Activated B cell treated with CpG ODN at 0.5 μM for 24 hours (primary cell): ENCODE measurements at regions not wholly inside any gene's neighbourhood (a gene's known extent, or its start where the extent isn't known, plus 50 kb on each side); places are given as distances from the start of the nearest gene placed in this dataset.
"Not testable (repeated sequence)": the region's sequence is repeated elsewhere in the genome, so short reads cannot be mapped to it uniquely, and the experiment has no call there.

ENCODE experiments used
- ATAC-seq: fragments of 200-7000 bp; cut with Tn5 transposase; one replicate; pipeline ENCODE4 v1.10.0; 2021; ENCODE audit warnings: low read depth, mild to moderate bottlenecking, moderate library complexity
- CTCF ChIA-PET: fragments of 350-600 bp; sonication (Branson Sonifier 250); formaldehyde crosslinking; loops from one replicate; lab custom pipeline; 2021; ENCODE audit warnings: antibody characterized with exemption; lab: Charles Lee
- POLR2A ChIA-PET: fragments of 350-600 bp; sonication (Branson Sonifier 250); formaldehyde crosslinking; loops from one replicate; lab custom pipeline; 2021; ENCODE audit warnings: antibody characterized with exemption; lab: Charles Lee
- DNase-seq: peaks from one replicate; pipeline ENCODE4 v3.0.0; 2022
- H3K27ac Mint-ChIP-seq: one replicate; pipeline ENCODE4 v1.8.0; 2020; ENCODE audit warnings: mixed read lengths
- H3K27me3 Mint-ChIP-seq: one replicate; pipeline ENCODE4 v1.8.0; 2021; ENCODE audit warnings: mixed read lengths
- H3K36me3 Mint-ChIP-seq: one replicate; pipeline ENCODE4 v1.8.0; 2021; ENCODE audit warnings: low read depth, mixed read lengths
- H3K4me1 Mint-ChIP-seq: one replicate; pipeline ENCODE4 v1.8.0; 2021; ENCODE audit warnings: mixed read lengths
- H3K4me3 Mint-ChIP-seq: one replicate; pipeline ENCODE4 v1.8.0; 2020; ENCODE audit warnings: mild to moderate bottlenecking, mixed read lengths
- H3K9me3 Mint-ChIP-seq: one replicate; pipeline ENCODE4 v1.8.0; 2020; ENCODE audit warnings: mixed read lengths
- intact Hi-C: fragments of 100-400 bp; cut with micrococcal nuclease; formaldehyde crosslinking; loops from one replicate; pipeline ENCODE4 v1.15.1; 2024
- TF ChIP-seq, protein P1 (sequence below): fragments of 200-600 bp; IDR thresholded peaks from one replicate; pipeline ENCODE4 v1.8.0; 2022; ENCODE audit warnings: antibody characterized with exemption, mild to moderate bottlenecking

DNA sequence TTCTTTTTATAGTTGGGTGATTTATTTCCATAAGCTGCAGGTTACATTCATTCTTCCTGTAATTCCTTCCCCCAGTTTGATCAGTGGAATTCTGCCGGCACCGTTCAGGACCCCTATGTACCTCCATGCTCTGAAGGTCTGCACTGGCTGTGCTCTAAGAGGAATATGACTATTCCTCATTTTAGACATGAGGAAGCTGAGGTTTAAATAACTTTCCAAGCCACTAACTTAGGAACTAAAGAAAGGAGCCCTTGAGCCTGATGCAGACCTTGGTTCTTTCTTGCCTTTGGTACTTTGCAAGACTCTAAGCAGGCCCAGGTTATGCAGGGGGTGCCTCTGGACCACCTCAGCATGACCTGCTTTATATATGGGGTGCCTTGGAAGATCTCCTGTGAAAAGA is 318.5 kb downstream of the QKI start:
- POLR2A ChIA-PET = interaction anchor here (0.6 kb wide), 1 partner anchor 12 kb away, joined by 7 read pairs; no protein-coding TSS in a partner anchor
- peaks cover 24% of the 10 kb centered on the region for H3K4me1 Mint-ChIP-seq
- TF ChIP-seq, protein P1, sequence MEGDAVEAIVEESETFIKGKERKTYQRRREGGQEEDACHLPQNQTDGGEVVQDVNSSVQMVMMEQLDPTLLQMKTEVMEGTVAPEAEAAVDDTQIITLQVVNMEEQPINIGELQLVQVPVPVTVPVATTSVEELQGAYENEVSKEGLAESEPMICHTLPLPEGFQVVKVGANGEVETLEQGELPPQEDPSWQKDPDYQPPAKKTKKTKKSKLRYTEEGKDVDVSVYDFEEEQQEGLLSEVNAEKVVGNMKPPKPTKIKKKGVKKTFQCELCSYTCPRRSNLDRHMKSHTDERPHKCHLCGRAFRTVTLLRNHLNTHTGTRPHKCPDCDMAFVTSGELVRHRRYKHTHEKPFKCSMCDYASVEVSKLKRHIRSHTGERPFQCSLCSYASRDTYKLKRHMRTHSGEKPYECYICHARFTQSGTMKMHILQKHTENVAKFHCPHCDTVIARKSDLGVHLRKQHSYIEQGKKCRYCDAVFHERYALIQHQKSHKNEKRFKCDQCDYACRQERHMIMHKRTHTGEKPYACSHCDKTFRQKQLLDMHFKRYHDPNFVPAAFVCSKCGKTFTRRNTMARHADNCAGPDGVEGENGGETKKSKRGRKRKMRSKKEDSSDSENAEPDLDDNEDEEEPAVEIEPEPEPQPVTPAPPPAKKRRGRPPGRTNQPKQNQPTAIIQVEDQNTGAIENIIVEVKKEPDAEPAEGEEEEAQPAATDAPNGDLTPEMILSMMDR = no peak
- H3K9me3 Mint-ChIP-seq = no peaks in the 10 kb centered on the region
- CTCF ChIA-PET = no interaction called here
- H3K4me3 Mint-ChIP-seq = no peak overlapping the region
- no peaks in the 10 kb centered on the region for H3K27me3 Mint-ChIP-seq
- intact Hi-C loops = no loop called here
- no peak overlapping the region for H3K27ac Mint-ChIP-seq
- no peak for ATAC-seq
- no peaks in the 10 kb centered on the region for H3K36me3 Mint-ChIP-seq
- no peak for DNase-seq

DNA sequence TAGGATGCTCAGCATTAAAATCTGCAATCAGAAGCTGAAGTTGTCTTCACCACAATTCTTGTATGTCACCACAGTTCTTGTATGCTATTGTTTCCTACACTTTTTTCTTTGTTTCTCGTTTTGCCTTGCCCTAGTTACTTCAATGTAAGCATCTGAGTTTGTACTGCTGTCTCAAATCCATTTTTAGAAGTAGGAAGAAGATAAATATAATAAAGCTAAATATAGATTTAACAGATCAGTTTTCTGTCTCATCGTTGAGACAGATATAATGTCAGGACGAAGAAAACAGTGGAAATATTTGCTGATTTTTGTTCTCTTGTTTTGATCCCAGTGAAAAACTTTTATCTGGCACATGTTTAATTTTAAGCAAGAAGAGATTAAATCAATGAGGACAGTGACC is 318.0 kb downstream of the QKI start:
- TF ChIP-seq, protein P1 = no peak
- H3K27ac Mint-ChIP-seq = no peak overlapping the region
- H3K27me3 Mint-ChIP-seq = no peaks in the 10 kb centered on the region
- H3K9me3 Mint-ChIP-seq = no peaks in the 10 kb centered on the region
- intact Hi-C loops = no loop called here
- ChIA-PET CTCF (no interaction called here), POLR2A (interaction anchor here (0.6 kb wide), 1 partner anchor 13 kb away, joined by 7 read pairs; no protein-coding TSS in a partner anchor)
- H3K4me3 Mint-ChIP-seq = no peak overlapping the region
- DNase-seq (no peak), ATAC-seq (no peak)
- H3K4me1 Mint-ChIP-seq = peaks cover 24% of the 10 kb centered on the region
- no peaks in the 10 kb centered on the region for H3K36me3 Mint-ChIP-seq

DNA sequence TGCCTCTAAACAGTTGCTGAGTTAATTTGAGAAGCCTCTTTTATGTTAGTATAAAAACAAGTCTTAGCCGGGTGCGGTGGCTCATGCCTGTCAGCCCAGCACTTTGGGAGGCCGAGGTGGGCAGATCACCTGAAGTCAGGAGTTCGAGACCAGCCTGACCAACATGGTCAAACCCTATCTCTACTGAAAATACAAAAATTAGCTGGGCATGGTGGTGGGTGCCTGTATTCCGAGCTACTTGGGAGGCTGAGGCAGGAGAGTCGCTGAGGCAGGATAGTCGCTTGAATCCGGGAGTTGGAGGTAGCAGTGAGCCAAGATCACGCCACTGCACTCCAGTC is 317.5 kb downstream of the QKI start:
- POLR2A ChIA-PET, DNase-seq, H3K9me3 Mint-ChIP-seq, ATAC-seq, H3K27me3 Mint-ChIP-seq, CTCF ChIA-PET, H3K36me3 Mint-ChIP-seq, H3K27ac Mint-ChIP-seq, H3K4me3 Mint-ChIP-seq, intact Hi-C loops: not testable (repeated sequence)
- H3K4me1 Mint-ChIP-seq = peaks cover 24% of the 10 kb centered on the region

DNA sequence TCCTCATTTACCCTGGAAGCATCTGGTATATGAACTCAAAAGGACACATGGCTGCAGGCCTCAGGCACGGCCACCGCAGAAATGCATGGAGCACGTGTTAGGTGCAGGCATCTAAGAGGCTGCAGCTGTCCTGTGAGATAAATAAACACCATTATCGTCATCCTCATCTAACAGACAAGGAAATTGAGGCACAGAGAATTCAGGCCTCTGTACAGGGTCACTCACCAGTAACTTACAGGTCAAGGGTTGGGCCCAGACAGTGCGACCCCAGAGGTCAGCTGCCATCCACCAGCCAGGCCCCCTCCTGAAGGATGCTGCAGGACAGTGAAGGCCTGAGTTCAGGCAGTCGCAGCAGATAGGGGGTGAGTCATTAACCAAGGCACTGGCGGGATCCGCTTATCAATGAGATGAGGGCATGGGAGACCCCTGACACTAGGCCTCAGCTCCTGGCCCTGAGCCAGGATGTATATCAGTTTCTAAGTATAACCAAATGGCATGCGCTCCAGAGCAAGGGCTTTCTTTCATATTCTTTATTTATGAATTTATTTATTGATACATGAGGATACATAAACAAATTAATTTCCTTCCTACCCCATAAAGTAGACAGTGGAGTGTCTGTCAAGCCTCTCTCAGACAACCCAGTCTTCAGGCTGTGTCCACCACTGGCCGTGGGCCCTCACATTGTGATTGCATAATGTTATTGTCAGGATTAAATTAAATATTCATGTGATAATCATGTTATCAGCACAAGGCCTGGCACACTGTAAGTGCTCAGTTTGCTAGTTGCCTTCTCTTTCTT is 316.9 kb downstream of the QKI start:
- POLR2A ChIA-PET = no interaction called here
- H3K27me3 Mint-ChIP-seq = no peaks in the 10 kb centered on the region
- intact Hi-C loops = no loop called here
- no peak overlapping the region for H3K27ac Mint-ChIP-seq
- ATAC-seq (no peak), DNase-seq (no peak)
- TF ChIP-seq, protein P1 = no peak
- no peak overlapping the region for H3K4me3 Mint-ChIP-seq
- H3K36me3 Mint-ChIP-seq = no peaks in the 10 kb centered on the region
- H3K9me3 Mint-ChIP-seq = no peaks in the 10 kb centered on the region
- CTCF ChIA-PET = no interaction called here
- H3K4me1 Mint-ChIP-seq = peaks cover 24% of the 10 kb centered on the region

GRCh38 chr6:163730246-163731210 is 316.0 kb downstream of the QKI start:
- Mint-ChIP-seq H3K4me3 (no peak overlapping the region), H3K4me1 (peaks cover 30% of the 10 kb centered on the region), H3K9me3 (no peaks in the 10 kb centered on the region), H3K27ac (no peak overlapping the region), H3K27me3 (no peaks in the 10 kb centered on the region), H3K36me3 (no peaks in the 10 kb centered on the region)
- no peak for ATAC-seq
- TF ChIP-seq, protein P1 = no peak
- POLR2A ChIA-PET = no interaction called here
- CTCF ChIA-PET = no interaction called here
- intact Hi-C loops = no loop called here
- DNase-seq = no peak
